ENCODE measurements at regions not wholly inside any gene's neighbourhood (a gene's known extent, or its start where the extent isn't known, plus 50 kb on each side); places are given as distances from the start of the nearest gene placed in this dataset.

DNA sequence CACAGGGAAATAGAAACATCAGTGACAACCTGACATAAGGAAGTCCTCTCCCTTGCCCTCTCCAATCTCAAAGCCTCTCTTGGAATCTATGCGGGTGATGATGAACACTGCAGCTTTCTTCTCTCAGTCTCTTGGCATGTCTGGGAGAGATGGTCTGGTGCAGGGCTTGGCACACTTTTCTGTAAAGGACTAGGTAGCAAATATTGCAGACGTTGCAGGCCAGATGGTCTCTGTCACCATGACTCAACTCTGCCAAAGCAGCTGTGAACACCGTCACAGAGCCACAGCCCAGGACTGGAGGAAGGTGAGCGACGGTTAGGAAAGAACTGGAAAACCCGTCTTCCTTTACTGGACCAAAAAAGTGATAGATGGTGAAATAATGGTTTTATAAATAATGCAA is 591.0 kb upstream of the TMEM132C start:
- H3K4me3 ChIP-seq (ENCODE audit: low read depth, low read length): no peak overlapping the region
- TF ChIP-seq, protein P1, sequence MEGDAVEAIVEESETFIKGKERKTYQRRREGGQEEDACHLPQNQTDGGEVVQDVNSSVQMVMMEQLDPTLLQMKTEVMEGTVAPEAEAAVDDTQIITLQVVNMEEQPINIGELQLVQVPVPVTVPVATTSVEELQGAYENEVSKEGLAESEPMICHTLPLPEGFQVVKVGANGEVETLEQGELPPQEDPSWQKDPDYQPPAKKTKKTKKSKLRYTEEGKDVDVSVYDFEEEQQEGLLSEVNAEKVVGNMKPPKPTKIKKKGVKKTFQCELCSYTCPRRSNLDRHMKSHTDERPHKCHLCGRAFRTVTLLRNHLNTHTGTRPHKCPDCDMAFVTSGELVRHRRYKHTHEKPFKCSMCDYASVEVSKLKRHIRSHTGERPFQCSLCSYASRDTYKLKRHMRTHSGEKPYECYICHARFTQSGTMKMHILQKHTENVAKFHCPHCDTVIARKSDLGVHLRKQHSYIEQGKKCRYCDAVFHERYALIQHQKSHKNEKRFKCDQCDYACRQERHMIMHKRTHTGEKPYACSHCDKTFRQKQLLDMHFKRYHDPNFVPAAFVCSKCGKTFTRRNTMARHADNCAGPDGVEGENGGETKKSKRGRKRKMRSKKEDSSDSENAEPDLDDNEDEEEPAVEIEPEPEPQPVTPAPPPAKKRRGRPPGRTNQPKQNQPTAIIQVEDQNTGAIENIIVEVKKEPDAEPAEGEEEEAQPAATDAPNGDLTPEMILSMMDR (IDR thresholded peaks at IDR 0.05; ENCODE audit: borderline replicate concordance, insufficient read depth, low read depth, low read length): no peak

DNA sequence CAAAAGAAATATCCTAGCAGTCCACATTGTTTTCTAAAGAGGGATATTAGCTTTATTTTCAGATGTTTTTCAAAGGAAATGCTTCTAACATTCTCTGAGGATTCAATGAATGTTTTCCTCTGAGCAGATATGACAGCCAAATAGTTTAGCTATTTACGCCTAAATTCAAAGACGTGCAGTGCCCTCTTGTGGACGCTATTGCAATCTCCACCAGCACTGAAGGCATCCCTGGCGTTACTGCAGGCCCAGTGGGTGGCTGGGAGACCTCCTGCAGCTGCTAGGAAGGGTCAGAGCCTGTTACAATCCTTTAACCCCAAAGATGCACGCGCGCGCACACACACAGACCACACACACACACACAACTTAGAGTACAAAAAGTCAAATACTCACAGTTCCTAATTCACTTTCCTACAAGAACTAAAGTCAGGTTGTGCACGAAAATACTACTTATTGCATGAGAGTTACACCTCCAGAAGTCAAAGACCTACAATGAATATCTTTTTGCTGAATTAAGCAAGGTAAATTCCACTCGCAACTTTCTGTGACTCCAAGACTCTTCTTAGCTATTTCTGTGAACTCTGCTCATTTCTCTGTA is 589.3 kb upstream of the TMEM132C start:
- TF ChIP-seq, protein P1 (IDR thresholded peaks at IDR 0.05; ENCODE audit: borderline replicate concordance, insufficient read depth, low read depth, low read length): peak; percentile 54; the same call in 1 of the 2 replicates
- no peak overlapping the region for H3K4me3 ChIP-seq (ENCODE audit: low read depth, low read length)

DNA sequence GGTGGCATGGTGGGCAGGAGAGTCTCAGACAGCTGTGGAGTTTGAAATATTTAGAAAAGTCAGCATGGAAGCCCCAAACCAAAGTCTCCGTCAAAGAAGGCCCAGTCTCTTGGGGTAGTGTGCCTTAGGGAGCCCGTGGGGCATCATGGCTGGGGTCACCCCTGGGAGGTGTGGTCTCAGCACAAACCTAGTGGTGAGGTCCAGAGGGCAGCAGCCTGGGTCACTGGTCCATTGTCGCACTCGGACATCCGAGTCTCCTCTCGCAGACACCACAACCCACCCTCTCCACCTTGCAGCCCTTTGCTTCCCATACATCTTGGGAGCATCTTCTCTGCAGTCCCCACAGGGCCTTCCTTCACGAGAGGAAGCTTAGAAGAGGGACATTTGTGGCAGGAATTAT is 588.0 kb upstream of the TMEM132C start:
- TF ChIP-seq, protein P1 (IDR thresholded peaks at IDR 0.05; ENCODE audit: borderline replicate concordance, insufficient read depth, low read depth, low read length): no peak
- no peak overlapping the region for H3K4me3 ChIP-seq (ENCODE audit: low read depth, low read length)

DNA sequence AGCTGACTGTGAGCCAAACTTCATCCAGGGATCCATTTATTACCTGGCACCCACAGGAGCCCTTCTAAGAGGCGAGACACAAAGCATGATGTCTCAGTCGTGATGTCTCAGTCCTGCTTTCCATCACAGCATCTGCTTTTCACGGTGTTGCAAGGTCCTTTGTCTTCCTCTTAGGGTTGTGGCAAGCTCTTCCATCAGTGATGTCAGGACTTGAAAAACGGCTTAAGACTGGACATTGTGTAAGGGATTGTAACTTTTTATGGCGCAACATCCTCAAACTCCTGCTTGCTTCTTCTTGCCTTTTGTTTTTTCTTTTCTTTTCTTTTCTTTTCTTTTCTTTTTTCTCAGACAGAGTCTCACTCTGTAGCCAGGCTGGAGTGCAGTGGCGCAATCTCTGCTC is 586.5 kb upstream of the TMEM132C start:
- TF ChIP-seq, protein P1 (IDR thresholded peaks at IDR 0.05; ENCODE audit: borderline replicate concordance, insufficient read depth, low read depth, low read length): no peak
- H3K4me3 ChIP-seq (ENCODE audit: low read depth, low read length): no peak overlapping the region

DNA sequence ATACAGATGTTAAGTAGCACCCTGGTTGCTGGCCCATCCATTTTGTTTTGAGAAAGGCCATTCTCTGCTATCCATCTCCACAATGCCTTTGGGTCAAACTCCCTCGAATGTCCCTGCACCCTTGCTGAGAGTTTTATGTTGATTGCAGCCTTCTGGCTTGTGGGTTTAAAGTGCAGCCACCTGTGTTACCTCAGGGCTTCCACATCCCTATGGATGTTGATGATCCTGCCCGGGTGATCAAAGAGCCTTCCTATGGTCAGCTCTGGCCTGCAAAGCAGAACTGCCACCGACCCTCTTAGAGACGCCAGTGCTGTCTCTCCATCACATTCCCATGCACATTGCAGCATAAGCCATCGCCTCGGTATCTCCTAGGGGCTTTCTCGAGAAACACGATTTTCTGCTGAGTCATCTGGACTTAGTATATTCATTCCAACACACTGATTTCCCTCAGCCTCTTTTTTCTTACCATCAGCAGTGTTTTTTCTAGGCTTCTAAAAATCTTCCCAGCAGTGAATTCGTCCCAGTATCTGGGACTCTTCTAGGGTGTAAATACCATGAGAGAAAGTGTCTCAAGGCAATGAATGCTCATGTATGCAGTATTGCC is 585.7 kb upstream of the TMEM132C start:
- TF ChIP-seq, protein P1 (IDR thresholded peaks at IDR 0.05; ENCODE audit: borderline replicate concordance, insufficient read depth, low read depth, low read length): no peak
- no peak overlapping the region for H3K4me3 ChIP-seq (ENCODE audit: low read depth, low read length)

DNA sequence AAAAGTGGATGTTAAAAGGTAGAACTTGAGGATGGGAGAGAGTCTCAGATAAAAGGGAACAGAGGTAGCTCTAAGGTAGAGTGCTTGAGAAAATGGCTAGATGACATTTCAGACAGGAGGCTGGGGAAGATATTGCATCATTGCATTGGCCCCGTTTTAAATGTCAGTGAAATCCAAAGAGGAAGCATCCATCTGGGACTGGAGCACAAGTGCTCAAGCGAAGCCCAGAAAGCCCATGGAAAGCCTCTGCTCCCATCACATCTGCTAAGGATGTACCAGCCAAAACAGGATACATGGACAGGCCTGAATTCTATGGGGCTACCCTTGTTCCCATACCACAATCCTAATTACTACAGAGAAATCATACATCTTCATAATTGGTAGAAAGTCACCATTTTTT is 581.5 kb upstream of the TMEM132C start:
- TF ChIP-seq, protein P1 (IDR thresholded peaks at IDR 0.05; ENCODE audit: borderline replicate concordance, insufficient read depth, low read depth, low read length): no peak
- no peak overlapping the region for H3K4me3 ChIP-seq (ENCODE audit: low read depth, low read length)

DNA sequence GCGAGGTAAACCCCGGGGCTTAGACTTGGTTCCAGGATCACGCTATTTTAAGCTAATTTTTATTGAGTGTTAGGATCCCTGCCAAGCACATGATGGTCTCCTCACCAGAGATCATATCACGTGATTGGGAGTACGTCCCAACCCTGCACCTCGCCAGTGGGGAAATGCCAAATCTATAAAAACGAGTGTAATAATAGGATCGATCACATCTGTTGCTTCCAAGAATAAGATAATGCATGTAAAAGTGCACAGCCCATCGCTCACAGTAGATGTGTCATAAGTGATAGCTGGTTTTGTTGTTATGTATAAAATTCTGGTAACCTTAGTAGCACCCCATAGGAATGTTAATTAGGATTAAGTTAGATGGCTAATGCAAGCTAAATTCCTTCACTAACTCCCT is 581.0 kb upstream of the TMEM132C start:
- TF ChIP-seq, protein P1 (IDR thresholded peaks at IDR 0.05; ENCODE audit: borderline replicate concordance, insufficient read depth, low read depth, low read length): no peak
- no peak overlapping the region for H3K4me3 ChIP-seq (ENCODE audit: low read depth, low read length)

All from GM12875 (cell line).